H1 (cell line): ENCODE measurements at regions not wholly inside any gene's neighbourhood (a gene's known extent, or its start where the extent isn't known, plus 50 kb on each side); places are given as distances from the start of the nearest gene placed in this dataset.

Experiments used
- CBX5 ChIP-seq: fragments of 300-800, 300-1000 bp; sonication (generic); IDR thresholded peaks from 2 replicates; pipeline ENCODE4 v1.7.1; 2016; ENCODE audit warnings: antibody characterized with exemption, low read length, low read depth
- CREB1 ChIP-seq: IDR thresholded peaks from 2 replicates; pipeline ENCODE4 v1.6.1; 2012; ENCODE audit warnings: inconsistent platforms
- MAX ChIP-seq: IDR thresholded peaks from 2 replicates; pipeline ENCODE4 v1.6.1; 2012; ENCODE audit warnings: inconsistent platforms
- NRF1 ChIP-seq: IDR thresholded peaks from 2 replicates; pipeline ENCODE4 v1.6.1; 2011; ENCODE audit warnings: mild to moderate bottlenecking, low read depth, low read length, improper control_type of control experiment
- POLR2A ChIP-seq, 2 experiments: IDR thresholded peaks; 1 replicate in 1 of 2; 2 replicates in 1 of 2; pipeline ENCODE4 v1.6.1; 2011; ENCODE audit warnings: low read depth in 2 of 2, low read length in 2 of 2, mild to moderate bottlenecking in 2 of 2; ENCODE audit errors: control extremely low read depth in 1 of 2
- POLR2AphosphoS5 ChIP-seq: IDR thresholded peaks from 2 replicates; pipeline ENCODE4 v1.6.1; 2011; ENCODE audit warnings: low read depth, low read length
- RFX5 ChIP-seq: IDR thresholded peaks from 2 replicates; pipeline ENCODE4 v1.6.1; 2011; ENCODE audit warnings: low read depth, low read length, improper control_type of control experiment, borderline replicate concordance
- SAP30 ChIP-seq: fragments of 300-600 bp; sonication (generic); IDR thresholded peaks from 2 replicates; pipeline ENCODE4 v1.7.1; 2012; ENCODE audit warnings: low read length, moderate library complexity, mild to moderate bottlenecking, inconsistent platforms; ENCODE audit not compliant: insufficient read depth, insufficient replicate concordance
- SP1 ChIP-seq: IDR thresholded peaks from 2 replicates; pipeline ENCODE4 v1.6.1; 2011; ENCODE audit warnings: low read depth, low read length
- TAF1 ChIP-seq: IDR thresholded peaks from 2 replicates; pipeline ENCODE4 v1.6.1; 2011; ENCODE audit warnings: mild to moderate bottlenecking, low read depth, low read length
- TF ChIP-seq, protein P1 (sequence below), 3 experiments: IDR thresholded peaks; 1 replicate in 2 of 3; 2 replicates in 1 of 3; pipeline versions ENCODE4 v1.5.1 to v1.6.1; 2011; ENCODE audit warnings: low read length in 3 of 3, mild to moderate bottlenecking in 3 of 3, inconsistent platforms in 2 of 3, low read depth in 1 of 3, moderate library complexity in 1 of 3; ENCODE audit not compliant: insufficient read depth in 1 of 3; ENCODE audit errors: control extremely low read depth in 1 of 3
- TF ChIP-seq, protein P2 (sequence below): IDR thresholded peaks from 2 replicates; pipeline ENCODE4 v1.6.1; 2011; ENCODE audit warnings: low read depth, mild to moderate bottlenecking, low read length; ENCODE audit not compliant: insufficient read depth
- TF ChIP-seq, protein P3 (sequence below): IDR thresholded peaks from 2 replicates; pipeline ENCODE4 v1.6.1; 2012; ENCODE audit warnings: inconsistent platforms

- TF ChIP-seq, protein P1, sequence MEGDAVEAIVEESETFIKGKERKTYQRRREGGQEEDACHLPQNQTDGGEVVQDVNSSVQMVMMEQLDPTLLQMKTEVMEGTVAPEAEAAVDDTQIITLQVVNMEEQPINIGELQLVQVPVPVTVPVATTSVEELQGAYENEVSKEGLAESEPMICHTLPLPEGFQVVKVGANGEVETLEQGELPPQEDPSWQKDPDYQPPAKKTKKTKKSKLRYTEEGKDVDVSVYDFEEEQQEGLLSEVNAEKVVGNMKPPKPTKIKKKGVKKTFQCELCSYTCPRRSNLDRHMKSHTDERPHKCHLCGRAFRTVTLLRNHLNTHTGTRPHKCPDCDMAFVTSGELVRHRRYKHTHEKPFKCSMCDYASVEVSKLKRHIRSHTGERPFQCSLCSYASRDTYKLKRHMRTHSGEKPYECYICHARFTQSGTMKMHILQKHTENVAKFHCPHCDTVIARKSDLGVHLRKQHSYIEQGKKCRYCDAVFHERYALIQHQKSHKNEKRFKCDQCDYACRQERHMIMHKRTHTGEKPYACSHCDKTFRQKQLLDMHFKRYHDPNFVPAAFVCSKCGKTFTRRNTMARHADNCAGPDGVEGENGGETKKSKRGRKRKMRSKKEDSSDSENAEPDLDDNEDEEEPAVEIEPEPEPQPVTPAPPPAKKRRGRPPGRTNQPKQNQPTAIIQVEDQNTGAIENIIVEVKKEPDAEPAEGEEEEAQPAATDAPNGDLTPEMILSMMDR (IDR thresholded peaks at IDR 0.05; ENCODE audit: control extremely low read depth in 1 of 3, insufficient read depth in 1 of 3, low read depth in 1 of 3, low read length in 3 of 3) = no peak
- TF ChIP-seq CBX5 (no peak), CREB1 (no peak), POLR2A (IDR thresholded peaks at IDR 0.05; ENCODE audit: control extremely low read depth in 1 of 2, low read depth in 2 of 2, low read length in 2 of 2) (no peak), SP1 (no peak), POLR2AphosphoS5 (no peak), TAF1 (no peak), SAP30 (no peak), NRF1 (no peak), RFX5 (no peak), MAX (no peak)
- TF ChIP-seq, protein P2, sequence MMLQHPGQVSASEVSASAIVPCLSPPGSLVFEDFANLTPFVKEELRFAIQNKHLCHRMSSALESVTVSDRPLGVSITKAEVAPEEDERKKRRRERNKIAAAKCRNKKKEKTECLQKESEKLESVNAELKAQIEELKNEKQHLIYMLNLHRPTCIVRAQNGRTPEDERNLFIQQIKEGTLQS = no peak
- TF ChIP-seq, protein P3, sequence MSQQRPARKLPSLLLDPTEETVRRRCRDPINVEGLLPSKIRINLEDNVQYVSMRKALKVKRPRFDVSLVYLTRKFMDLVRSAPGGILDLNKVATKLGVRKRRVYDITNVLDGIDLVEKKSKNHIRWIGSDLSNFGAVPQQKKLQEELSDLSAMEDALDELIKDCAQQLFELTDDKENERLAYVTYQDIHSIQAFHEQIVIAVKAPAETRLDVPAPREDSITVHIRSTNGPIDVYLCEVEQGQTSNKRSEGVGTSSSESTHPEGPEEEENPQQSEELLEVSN = no peak
Measured at GRCh38 chr4:120611092-120611491, 311.4 kb downstream of the PRDM5 start.
